ENCODE measurements at regions not wholly inside any gene's neighbourhood (a gene's known extent, or its start where the extent isn't known, plus 50 kb on each side); places are given as distances from the start of the nearest gene placed in this dataset.
A peak's percentile ranks its signal among the peaks of the same experiment; 100 is the strongest.

GRCh38 chr13:85665286-85665685 lies 133.9 kb downstream of the SLITRK6 start:
- TF ChIP-seq POLR2A (IDR thresholded peaks at IDR 0.05; ENCODE audit: low read depth, low read length) (no peak), CTCF (conservative IDR thresholded peaks at IDR 0.05; ENCODE audit: low read depth, low read length) (no peak), FOS (IDR thresholded peaks at IDR 0.05; ENCODE audit: low read depth, low read length) (no peak), CHD1 (IDR thresholded peaks at IDR 0.05; ENCODE audit: low read depth, low read length) (no peak), MXI1 (IDR thresholded peaks at IDR 0.05; ENCODE audit: borderline replicate concordance, low read depth, low read length) (no peak), RAD21 (IDR thresholded peaks at IDR 0.05; ENCODE audit: low read length) (no peak), NFE2L2 (IDR thresholded peaks at IDR 0.05; ENCODE audit: low read depth, low read length) (peak; percentile 99), MAFK (IDR thresholded peaks at IDR 0.05; ENCODE audit: low read depth, low read length) (peak; percentile 92), MAZ (IDR thresholded peaks at IDR 0.05; ENCODE audit: borderline replicate concordance, low read depth, low read length) (no peak), CEBPB (IDR thresholded peaks at IDR 0.05; ENCODE audit: low read depth, low read length) (no peak), RFX5 (IDR thresholded peaks at IDR 0.05; ENCODE audit: low read depth, low read length) (no peak), RCOR1 (IDR thresholded peaks at IDR 0.05; ENCODE audit: insufficient replicate concordance, low read length) (no peak), SMC3 (IDR thresholded peaks at IDR 0.05; ENCODE audit: low read depth, low read length) (no peak), ELK1 (IDR thresholded peaks at IDR 0.05; ENCODE audit: borderline replicate concordance, low read depth, low read length) (no peak)

Data from IMR-90 (cell line).